OCI-LY1 (cell line): ENCODE measurements at regions not wholly inside any gene's neighbourhood (a gene's known extent, or its start where the extent isn't known, plus 50 kb on each side); places are given as distances from the start of the nearest gene placed in this dataset.
A peak's percentile ranks its signal among the peaks of the same experiment; 100 is the strongest.
"Not testable (repeated sequence)": the region's sequence is repeated elsewhere in the genome, so short reads cannot be mapped to it uniquely, and the experiment has no call there.

Source experiments
- H2AFZ ChIP-seq: fragments of 200-600 bp; sonication (generic), shearing (Covaris generic); 2 replicates; pipeline ENCODE4 v1.6.0; 2014; ENCODE audit warnings: antibody characterized with exemption, mild to moderate bottlenecking, low read length
- H3F3A ChIP-seq: fragments of 200-600 bp; sonication (generic), shearing (Covaris generic); 2 replicates; pipeline ENCODE4 v1.6.0; 2014; ENCODE audit warnings: mild to moderate bottlenecking, antibody characterized with exemption, low read length, moderate library complexity; ENCODE audit not compliant: insufficient read depth
- H3K27ac ChIP-seq: fragments of 200-600 bp; sonication (generic); 2 replicates; pipeline ENCODE4 v1.5.1; 2014; ENCODE audit warnings: low read length, mixed run types, mild to moderate bottlenecking, low read depth; ENCODE audit not compliant: poor library complexity, severe bottlenecking
- H3K27me3 ChIP-seq: fragments of 200-600 bp; sonication (generic); 2 replicates; pipeline ENCODE4 v1.6.0; 2014; ENCODE audit warnings: antibody characterized with exemption, mild to moderate bottlenecking, low read length, moderate library complexity; ENCODE audit not compliant: insufficient read depth
- H3K36me3 ChIP-seq: fragments of 200-600 bp; sonication (generic); 2 replicates; pipeline ENCODE4 v1.6.1; 2014; ENCODE audit warnings: mild to moderate bottlenecking, antibody characterized with exemption, low read length, moderate library complexity, mixed read lengths; ENCODE audit not compliant: insufficient read depth
- H3K4me1 ChIP-seq: fragments of 200-600 bp; sonication (generic); 2 replicates; pipeline ENCODE4 v1.5.1; 2014; ENCODE audit warnings: mild to moderate bottlenecking, low read length, moderate library complexity; ENCODE audit not compliant: insufficient read depth, severe bottlenecking
- H3K4me2 ChIP-seq: fragments of 200-600 bp; sonication (generic), shearing (Covaris generic); 2 replicates; pipeline ENCODE4 v1.6.1; 2014; ENCODE audit warnings: low read length
- H3K4me3 ChIP-seq: fragments of 200-600 bp; sonication (generic); 2 replicates; pipeline ENCODE4 v1.5.1; 2014; ENCODE audit warnings: low read length, low read depth, mild to moderate bottlenecking, mixed read lengths; ENCODE audit not compliant: poor library complexity, severe bottlenecking
- H3K79me2 ChIP-seq: fragments of 200-600 bp; shearing (Covaris generic); 2 replicates; pipeline ENCODE4 v1.6.1; 2016; ENCODE audit warnings: mixed run types, low read length, mixed read lengths; ENCODE audit not compliant: insufficient read depth
- H3K9ac ChIP-seq: fragments of 200-600 bp; sonication (generic), shearing (Covaris generic); 2 replicates; pipeline ENCODE4 v1.6.1; 2014; ENCODE audit warnings: mild to moderate bottlenecking, low read length, mixed read lengths
- H3K9me2 ChIP-seq: fragments of 200-600 bp; sonication (generic), shearing (Covaris generic); 2 replicates; pipeline ENCODE4 v1.6.1; 2014; ENCODE audit warnings: low read depth, mild to moderate bottlenecking, low read length, mixed read lengths
- H3K9me3 ChIP-seq: fragments of 200-600 bp; shearing (Covaris generic); 2 replicates; pipeline ENCODE4 v1.6.1; 2014; ENCODE audit warnings: low read length, mixed read lengths
- H4K20me1 ChIP-seq: fragments of 200-600 bp; sonication (generic), shearing (Covaris generic); 2 replicates; pipeline ENCODE4 v1.6.0; 2016; ENCODE audit warnings: mild to moderate bottlenecking, low read length; ENCODE audit not compliant: insufficient read depth
- CTCF ChIP-seq: fragments of 200-600 bp; sonication (generic), shearing (Covaris generic); IDR thresholded peaks from 2 replicates; pipeline ENCODE4 v1.5.1; 2017; ENCODE audit warnings: mild to moderate bottlenecking, antibody characterized with exemption, low read length, moderate library complexity, mixed read lengths

- not testable (repeated sequence) for H4K20me1 ChIP-seq, H3K27me3 ChIP-seq, H3F3A ChIP-seq, H3K36me3 ChIP-seq, H3K9me3 ChIP-seq, H3K9me2 ChIP-seq, H2AFZ ChIP-seq, H3K79me2 ChIP-seq
- peak; percentile 22; the same call in 1 of the 2 replicates for TF ChIP-seq CTCF
- Histone ChIP-seq H3K27ac (peak overlapping the region; percentile 96), H3K4me2 (peak overlapping the region; percentile 59; the same call in 1 of the 2 replicates), H3K9ac (peak overlapping the region; percentile 83; the same call in 1 of the 2 replicates), H3K4me1 (peaks cover 66% of the 10 kb centered on the region), H3K4me3 (peak overlapping the region; percentile 45)
Observed at GRCh38 chr2:111473522-111473921, 352.8 kb downstream of the BCL2L11 start.

- H2AFZ ChIP-seq, H3K4me3 ChIP-seq, H3K9me3 ChIP-seq, H3K36me3 ChIP-seq, H4K20me1 ChIP-seq, H3F3A ChIP-seq, H3K27me3 ChIP-seq, H3K79me2 ChIP-seq, H3K9me2 ChIP-seq: not testable (repeated sequence)
- Histone ChIP-seq H3K9ac (peak overlapping the region; percentile 40; the same call in 1 of the 2 replicates), H3K4me2 (peak overlapping the region; percentile 23; the same call in 1 of the 2 replicates), H3K27ac (peak overlapping the region; percentile 96), H3K4me1 (peaks cover 73% of the 10 kb centered on the region)
Observed at GRCh38 chr2:111474198-111474705, 353.5 kb downstream of the BCL2L11 start.

GRCh38 chr2:111478335-111478734, 357.6 kb downstream of the BCL2L11 start:
- H3K4me2 ChIP-seq = peak overlapping the region; percentile 55; the same call in 1 of the 2 replicates
- not testable (repeated sequence) for H3K36me3 ChIP-seq, H3F3A ChIP-seq, H3K4me3 ChIP-seq, H2AFZ ChIP-seq, H3K79me2 ChIP-seq, H3K9me2 ChIP-seq, H3K9me3 ChIP-seq, H4K20me1 ChIP-seq, H3K27me3 ChIP-seq
- peaks cover 88% of the 10 kb centered on the region for H3K4me1 ChIP-seq
- H3K27ac ChIP-seq = peak overlapping the region; percentile 94
- H3K9ac ChIP-seq = peak overlapping the region; percentile 49

- not testable (repeated sequence) for H3F3A ChIP-seq, H3K79me2 ChIP-seq, H4K20me1 ChIP-seq, H3K9me2 ChIP-seq, H3K9me3 ChIP-seq, H2AFZ ChIP-seq, H3K36me3 ChIP-seq, H3K27me3 ChIP-seq
- Histone ChIP-seq H3K4me1 (peaks cover 88% of the 10 kb centered on the region), H3K27ac (peak overlapping the region; percentile 94), H3K4me3 (peak overlapping the region; percentile 26), H3K9ac (peak overlapping the region; percentile 49), H3K4me2 (peak overlapping the region; percentile 55)
Observed at GRCh38 chr2:111478871-111479318, 358.2 kb downstream of the BCL2L11 start.

- peak overlapping the region; percentile 75 for H3K9ac ChIP-seq
- not testable (repeated sequence) for H2AFZ ChIP-seq, H4K20me1 ChIP-seq, H3K27me3 ChIP-seq, H3F3A ChIP-seq, H3K9me3 ChIP-seq, H3K36me3 ChIP-seq, H3K79me2 ChIP-seq, H3K9me2 ChIP-seq
- peak overlapping the region; percentile 94 for H3K27ac ChIP-seq
- peaks cover 81% of the 10 kb centered on the region for H3K4me1 ChIP-seq
- peak overlapping the region; percentile 22 for H3K4me3 ChIP-seq
- peak overlapping the region; percentile 55 for H3K4me2 ChIP-seq
Observed at GRCh38 chr2:111480016-111480625, 359.4 kb downstream of the BCL2L11 start.

- H3K9me2 ChIP-seq, H3K4me3 ChIP-seq, H3K36me3 ChIP-seq, H3K27me3 ChIP-seq, H4K20me1 ChIP-seq, H3F3A ChIP-seq, H3K9me3 ChIP-seq, H2AFZ ChIP-seq, H3K79me2 ChIP-seq: not testable (repeated sequence)
- peaks cover 76% of the 10 kb centered on the region for H3K4me1 ChIP-seq
- H3K4me2 ChIP-seq = peak overlapping the region; percentile 55; the same call in 1 of the 2 replicates
- peak overlapping the region; percentile 75 for H3K9ac ChIP-seq
- peak overlapping the region; percentile 94 for H3K27ac ChIP-seq
Observed at GRCh38 chr2:111480633-111481032, 359.9 kb downstream of the BCL2L11 start.

GRCh38 chr2:111481219-111481618, 360.5 kb downstream of the BCL2L11 start:
- peak overlapping the region; percentile 94 for H3K27ac ChIP-seq
- H3K9me3 ChIP-seq, H3F3A ChIP-seq, H3K4me3 ChIP-seq, H3K9me2 ChIP-seq, H2AFZ ChIP-seq, H3K36me3 ChIP-seq, H4K20me1 ChIP-seq, H3K27me3 ChIP-seq, H3K79me2 ChIP-seq: not testable (repeated sequence)
- peaks cover 70% of the 10 kb centered on the region for H3K4me1 ChIP-seq
- peak overlapping the region; percentile 34; the same call in 1 of the 2 replicates for H3K4me2 ChIP-seq
- peak overlapping the region; percentile 51; the same call in 1 of the 2 replicates for H3K9ac ChIP-seq
